SK-N-SH (cell line): ENCODE measurements at regions not wholly inside any gene's neighbourhood (a gene's known extent, or its start where the extent isn't known, plus 50 kb on each side); places are given as distances from the start of the nearest gene placed in this dataset.

Source experiments
- CTCF ChIA-PET: fragments of 300-600, 350-600 bp; formaldehyde crosslinking; extraction: SDS; loops from one replicate; lab custom pipeline; 2021; lab: Yijun Ruan, JAX
- POLR2A ChIA-PET: fragments of 350-600 bp; sonication (Branson Sonifier 250); formaldehyde crosslinking; extraction: SDS; loops from one replicate; lab custom pipeline; 2020; ENCODE audit warnings: antibody characterized with exemption, inconsistent platforms; lab: Yijun Ruan, JAX
- DNase-seq: peaks from one replicate; pipeline ENCODE4 v3.0.0; 2012
- H2AFZ ChIP-seq: fragments of 200-600 bp; sonication (generic); 2 replicates; pipeline ENCODE4 v1.8.1; 2016; ENCODE audit warnings: antibody characterized with exemption, mild to moderate bottlenecking, low read depth
- H3F3A ChIP-seq: fragments of 200-600 bp; sonication (generic); replicated peaks from 2 replicates; pipeline ENCODE3; 2016; ENCODE audit warnings: antibody characterized with exemption, mild to moderate bottlenecking; ENCODE audit not compliant: insufficient read depth
- H3K27ac ChIP-seq, 2 experiments: fragments of 200-500 bp in 1 of 2; fragments of 200-600 bp in 1 of 2; sonication (Bioruptor generic) in 1 of 2; sonication (generic), shearing (Covaris generic) in 1 of 2; 2 replicates each; pipeline versions ENCODE4 v1.5.1 to v1.6.1; 2014 to 2016; ENCODE audit warnings: low read depth in 2 of 2, inconsistent platforms in 1 of 2, low read length in 1 of 2, mild to moderate bottlenecking in 1 of 2, mixed read lengths in 1 of 2
- H3K27me3 ChIP-seq: fragments of 200-600 bp; sonication (generic), shearing (Covaris generic); 2 replicates; pipeline ENCODE4 v1.6.1; 2016; ENCODE audit warnings: mixed run types; ENCODE audit not compliant: insufficient read depth
- H3K36me3 ChIP-seq, 2 experiments: fragments of 200-500 bp in 1 of 2; fragments of 200-600 bp in 1 of 2; sonication (Bioruptor generic) in 1 of 2; sonication (generic) in 1 of 2; replicated peaks in 1 of 2; 2 replicates each; pipeline versions ENCODE3 to v1.5.1; 2014 to 2016; ENCODE audit warnings: low read length in 1 of 2, mild to moderate bottlenecking in 1 of 2; ENCODE audit not compliant: insufficient read depth in 2 of 2, control insufficient read depth in 1 of 2
- H3K4me1 ChIP-seq, 2 experiments: fragments of 200-500 bp in 1 of 2; fragments of 200-600 bp in 1 of 2; sonication (Bioruptor generic) in 1 of 2; sonication (generic), shearing (Covaris generic) in 1 of 2; 2 replicates each; pipeline versions ENCODE4 v1.5.1 to v1.6.1; 2014 to 2016; ENCODE audit warnings: low read depth in 1 of 2, low read length in 1 of 2, mixed run types in 1 of 2; ENCODE audit not compliant: insufficient read depth in 2 of 2, control insufficient read depth in 1 of 2
- H3K4me2 ChIP-seq: fragments of 200-600 bp; sonication (generic), shearing (Covaris generic); 2 replicates; pipeline ENCODE4 v1.6.1; 2017; ENCODE audit warnings: mixed run types
- H3K4me3 ChIP-seq, 2 experiments: fragments of 200-500 bp in 1 of 2; fragments of 200-600 bp in 1 of 2; sonication (Bioruptor generic) in 1 of 2; sonication (generic), shearing (Covaris generic) in 1 of 2; 2 replicates each; pipeline versions ENCODE4 v1.5.1 to v1.8.1; 2014 to 2016; ENCODE audit warnings: low read depth in 2 of 2, inconsistent platforms in 1 of 2, low read length in 1 of 2, mild to moderate bottlenecking in 1 of 2, mixed read lengths in 1 of 2, moderate library complexity in 1 of 2
- H3K79me2 ChIP-seq: fragments of 200-600 bp; sonication (generic); 2 replicates; pipeline ENCODE4 v1.8.1; 2017; ENCODE audit warnings: mild to moderate bottlenecking; ENCODE audit not compliant: insufficient read depth
- H3K9ac ChIP-seq: fragments of 200-600 bp; sonication (generic); 2 replicates; pipeline ENCODE4 v1.6.1; 2017; ENCODE audit warnings: mixed run types
- H3K9me2 ChIP-seq: fragments of 200-600 bp; sonication (generic); 2 replicates; pipeline ENCODE4 v1.6.1; 2017; ENCODE audit warnings: mixed run types
- H3K9me3 ChIP-seq: fragments of 200-600 bp; sonication (generic); 2 replicates; pipeline ENCODE4 v1.6.1; 2017; ENCODE audit warnings: mixed run types, mild to moderate bottlenecking, moderate library complexity
- H4K20me1 ChIP-seq: fragments of 200-600 bp; sonication (generic); 2 replicates; pipeline ENCODE4 v1.6.1; 2017; ENCODE audit warnings: mild to moderate bottlenecking, mixed run types; ENCODE audit not compliant: insufficient read depth
- CTCF ChIP-seq: fragments of 200-600 bp; sonication (generic); IDR thresholded peaks from 2 replicates; pipeline ENCODE4 v1.6.1; 2017; ENCODE audit warnings: antibody characterized with exemption, mild to moderate bottlenecking, moderate library complexity
- IRF3 ChIP-seq: fragments of 150-350 bp; IDR thresholded peaks from 2 replicates; pipeline ENCODE4 v1.6.1; 2016; ENCODE audit warnings: mild to moderate bottlenecking, low read depth, low read length
- POLR2AphosphoS5 ChIP-seq: IDR thresholded peaks from 2 replicates; pipeline ENCODE4 v1.6.1; 2012; ENCODE audit warnings: low read depth, low read length
- RCOR1 ChIP-seq: fragments of 150-350 bp; IDR thresholded peaks from 2 replicates; pipeline ENCODE4 v1.6.1; 2017; ENCODE audit warnings: antibody characterized with exemption, low read length
- ZBTB33 ChIP-seq: IDR thresholded peaks from 2 replicates; pipeline ENCODE4 v1.4.0; 2012; ENCODE audit warnings: low read depth, borderline replicate concordance
- WGBS: methylation state at CpG from one replicate; pipeline ENCODE4 v1.1.6; 2017; ENCODE audit warnings: low lambda C conversion rate; 5-methylcytosine and 5-hydroxymethylcytosine counted together

GRCh38 chr9:119020730-119021333 lies 348.4 kb downstream of the BRINP1 start (continued):
- TF ChIP-seq IRF3, result no peak

GRCh38 chr9:119026120-119026519 lies 343.1 kb downstream of the BRINP1 start:
- Histone ChIP-seq H3K27ac (peak overlapping the region in 1 of 2 experiments; percentile 71; a peak in 1 of 4 replicates), H3K27me3 (no peaks in the 10 kb centered on the region), H3K9me3 (no peaks in the 10 kb centered on the region), H3K4me3 (no peak overlapping the region), H3F3A (no peaks in the 10 kb centered on the region), H3K79me2 (no peaks in the 10 kb centered on the region), H3K9ac (no peak overlapping the region), H3K9me2 (no peaks in the 10 kb centered on the region), H4K20me1 (no peaks in the 10 kb centered on the region), H2AFZ (no peak overlapping the region), H3K36me3 (no peaks in the 10 kb centered on the region), H3K4me1 (peaks cover 0 to 11% of the 10 kb centered on the region in 2 experiments; a peak in 2 of 4 replicates), H3K4me2 (no peak overlapping the region)
- peak; percentile 16 for DNase-seq
- POLR2A ChIA-PET, result no interaction called here
- CTCF ChIA-PET, result interaction anchor here (1.2 to 1.3 kb wide), 2 partner anchors 9 to 21 kb away, joined by 3 read pairs; no protein-coding TSS in a partner anchor
- 13% methylated on average over 4 of the region's 4 CpGs for WGBS
- TF ChIP-seq ZBTB33 (no peak), RCOR1 (0 out of 2 replicates have a peak, but pooled peaks have one; percentile 30)

- POLR2A ChIA-PET, result interaction anchor here (0.9 kb wide), 1 partner anchor 72 kb away, joined by 6 read pairs; no protein-coding TSS in a partner anchor
Observed at GRCh38 chr9:119027901-119028699, 341.1 kb downstream of the BRINP1 start.

More at GRCh38 chr9:119027901-119028699, 341.1 kb downstream of the BRINP1 start:
- H3K4me2 ChIP-seq, result no peak overlapping the region
- H2AFZ ChIP-seq, result no peak overlapping the region
- H3K27me3 ChIP-seq, result no peaks in the 10 kb centered on the region
- H3K4me3 ChIP-seq, result no peak overlapping the region
- H3K4me1 ChIP-seq, result peaks cover 0 to 11% of the 10 kb centered on the region in 2 experiments; a peak in 2 of 4 replicates
- H3K9me3 ChIP-seq, result no peaks in the 10 kb centered on the region
- H3K9me2 ChIP-seq, result no peaks in the 10 kb centered on the region
- no peak for DNase-seq
- no peak overlapping the region; a peak in 1 of 4 replicates for H3K27ac ChIP-seq
- H3F3A ChIP-seq, result no peaks in the 10 kb centered on the region
- H3K79me2 ChIP-seq, result no peaks in the 10 kb centered on the region
- no peak overlapping the region for H3K9ac ChIP-seq
- no peaks in the 10 kb centered on the region for H4K20me1 ChIP-seq
- CTCF ChIA-PET, result interaction anchor here (0.8 to 1.6 kb wide), 4 partner anchors 12 to 337 kb away, joined by 3 read pairs; no protein-coding TSS in a partner anchor
- TF ChIP-seq CTCF (0 out of 2 replicates have a peak, but pooled peaks have one; percentile 15), POLR2AphosphoS5 (no peak)
- 27% methylated on average over 7 of the region's 7 CpGs for WGBS
- no peaks in the 10 kb centered on the region for H3K36me3 ChIP-seq
